Transverse colon (tissue), 4 donors: ENCODE measurements at regions not wholly inside any gene's neighbourhood (a gene's known extent, or its start where the extent isn't known, plus 50 kb on each side); places are given as distances from the start of the nearest gene placed in this dataset.

Source experiments
- DNase-seq: peaks from one replicate; pipeline ENCODE4 v3.0.0-alpha.2; 2019
- H3K27ac ChIP-seq, 4 donors: fragments of 200-600 bp; sonication (generic); 2 replicates each; pipeline ENCODE4 v1.5.1; 2016 to 2018; ENCODE audit warnings: inconsistent platforms in 4 of 4
- H3K27me3 ChIP-seq: fragments of 200-600 bp; sonication (generic); 2 replicates; pipeline ENCODE4 v1.5.1; 2017; ENCODE audit warnings: inconsistent platforms
- H3K36me3 ChIP-seq, 4 donors: fragments of 200-600 bp; sonication (generic); 2 replicates each; pipeline ENCODE4 v1.5.1; 2017 to 2019; ENCODE audit warnings: inconsistent platforms in 4 of 4
- H3K4me1 ChIP-seq, 4 donors: fragments of 200-600 bp; sonication (generic); 2 replicates each; pipeline ENCODE4 v1.5.1; 2017 to 2020; ENCODE audit warnings: inconsistent platforms in 4 of 4
- H3K4me3 ChIP-seq, 4 donors: fragments of 200-600 bp; sonication (generic); 1 replicate in 1 of 4; 2 replicates in 3 of 4; pipeline versions ENCODE4 v1.5.1 to v1.6.1; 2017 to 2019; ENCODE audit warnings: inconsistent platforms in 4 of 4
- H3K9me3 ChIP-seq, 2 donors: fragments of 200-600 bp; sonication (generic); 2 replicates each; pipeline ENCODE4 v1.5.1; 2017 to 2019; ENCODE audit warnings: inconsistent platforms in 2 of 2
- EP300 ChIP-seq: sonication (generic); formaldehyde crosslinking; IDR thresholded peaks from one replicate; pipeline ENCODE4 v1.6.1; 2017; ENCODE audit warnings: antibody characterized with exemption, low read depth
- POLR2A ChIP-seq: fragments of 450-650 bp; IDR thresholded peaks from one replicate; pipeline ENCODE4 v1.6.1; 2016; ENCODE audit warnings: antibody characterized with exemption, mild to moderate bottlenecking, moderate library complexity
- POLR2AphosphoS5 ChIP-seq, 3 donors: sonication (generic); formaldehyde crosslinking; IDR thresholded peaks; one replicate each; pipeline ENCODE4 v1.6.1; 2016; ENCODE audit warnings: antibody characterized with exemption in 3 of 3
- WGBS, 2 donors: methylation state at CpG; one replicate each; pipeline ENCODE4 v1.1.5; 2018; ENCODE audit warnings: low coverage in 1 of 2; 5-methylcytosine and 5-hydroxymethylcytosine counted together
- in situ Hi-C, 4 donors: fragments of 200-750 bp; cut with MboI; loops; one replicate each; pipeline versions ENCODE4 v1.15.0 to v1.15.1; 2017; ENCODE audit warnings: low sequenced_read_pairs in 3 of 4, low pct_ligation_motif_present in 1 of 4, low pct_unique_long_range_greater_than_20kb in 1 of 4
- intact Hi-C: fragments of 100-400 bp; cut with DNase I; formaldehyde crosslinking; loops from one replicate; pipeline ENCODE4 v1.15.1; 2023; ENCODE audit warnings: low total_unique reads
- TF ChIP-seq, protein P1 (sequence below), 5 experiments: fragments of 200-600 bp in 3 of 5; fragments of 450-650 bp in 2 of 5; sonication (generic) in 3 of 5; IDR thresholded peaks; 1 replicate in 2 of 5; 2 replicates in 3 of 5; pipeline ENCODE4 v1.5.1; 2016 to 2017; ENCODE audit warnings: antibody characterized with exemption in 5 of 5, inconsistent platforms in 3 of 5, mild to moderate bottlenecking in 2 of 5, moderate library complexity in 1 of 5

DNA sequence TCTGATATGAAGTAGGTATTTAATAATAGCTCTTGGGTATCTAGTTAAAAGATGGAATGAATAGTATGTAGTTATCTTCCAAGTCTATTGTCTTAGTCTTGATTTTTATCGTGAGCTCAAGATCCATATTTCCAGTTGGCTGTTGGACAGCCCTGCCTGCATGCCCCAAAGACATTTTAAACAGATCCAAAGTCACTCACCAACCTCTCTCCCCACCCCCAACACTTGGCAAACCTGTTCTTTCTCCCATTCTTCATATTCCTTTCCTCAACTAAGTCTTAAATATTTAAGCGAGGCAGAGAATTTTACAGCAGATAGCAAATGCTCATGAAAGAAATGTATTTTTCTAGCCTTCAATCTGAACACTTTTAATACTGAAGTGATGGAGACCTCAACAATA, 80.7 kb upstream of the PALS2 start:
- no peak overlapping the region for H3K27ac ChIP-seq
- 85 to 88% methylated on average over 2 of the region's 2 CpGs for WGBS, 2 donors
- no peak for DNase-seq
- no peaks in the 10 kb centered on the region for H3K36me3 ChIP-seq
- in situ Hi-C loops: no loop called here
- peaks cover 11% of the 10 kb centered on the region for H3K27me3 ChIP-seq
- H3K9me3 ChIP-seq: no peaks in the 10 kb centered on the region
- no peak overlapping the region for H3K4me3 ChIP-seq
- intact Hi-C loops: no loop called here
- TF ChIP-seq POLR2AphosphoS5 (IDR thresholded peaks at IDR 0.05): no peak
- no peak for TF ChIP-seq EP300
- TF ChIP-seq, protein P1, sequence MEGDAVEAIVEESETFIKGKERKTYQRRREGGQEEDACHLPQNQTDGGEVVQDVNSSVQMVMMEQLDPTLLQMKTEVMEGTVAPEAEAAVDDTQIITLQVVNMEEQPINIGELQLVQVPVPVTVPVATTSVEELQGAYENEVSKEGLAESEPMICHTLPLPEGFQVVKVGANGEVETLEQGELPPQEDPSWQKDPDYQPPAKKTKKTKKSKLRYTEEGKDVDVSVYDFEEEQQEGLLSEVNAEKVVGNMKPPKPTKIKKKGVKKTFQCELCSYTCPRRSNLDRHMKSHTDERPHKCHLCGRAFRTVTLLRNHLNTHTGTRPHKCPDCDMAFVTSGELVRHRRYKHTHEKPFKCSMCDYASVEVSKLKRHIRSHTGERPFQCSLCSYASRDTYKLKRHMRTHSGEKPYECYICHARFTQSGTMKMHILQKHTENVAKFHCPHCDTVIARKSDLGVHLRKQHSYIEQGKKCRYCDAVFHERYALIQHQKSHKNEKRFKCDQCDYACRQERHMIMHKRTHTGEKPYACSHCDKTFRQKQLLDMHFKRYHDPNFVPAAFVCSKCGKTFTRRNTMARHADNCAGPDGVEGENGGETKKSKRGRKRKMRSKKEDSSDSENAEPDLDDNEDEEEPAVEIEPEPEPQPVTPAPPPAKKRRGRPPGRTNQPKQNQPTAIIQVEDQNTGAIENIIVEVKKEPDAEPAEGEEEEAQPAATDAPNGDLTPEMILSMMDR (IDR thresholded peaks at IDR 0.05): no peak
- no peak for TF ChIP-seq POLR2A
- H3K4me1 ChIP-seq: no peaks in the 10 kb centered on the region

DNA sequence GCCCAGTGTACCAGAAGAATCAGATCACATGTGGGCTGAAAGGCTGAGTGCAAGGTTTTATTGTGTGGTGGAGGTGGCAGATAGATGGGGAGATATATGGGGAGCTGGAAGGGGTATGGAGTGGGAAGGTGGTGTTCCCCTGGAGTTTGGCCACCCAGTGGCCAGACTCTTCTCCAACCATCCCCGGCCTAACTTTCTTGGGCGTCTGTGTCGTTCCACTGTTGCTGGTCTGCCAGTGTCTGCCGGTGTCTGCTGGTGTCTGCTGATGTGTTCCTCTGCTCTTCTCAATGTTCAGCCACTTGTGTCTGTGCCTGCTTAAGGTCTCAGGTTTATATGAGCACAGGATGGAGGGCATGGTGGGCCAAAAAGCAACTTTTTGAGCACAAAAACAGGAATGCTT, 78.4 kb upstream of the PALS2 start:
- in situ Hi-C loops (no loop called here), intact Hi-C loops (no loop called here)
- WGBS, 2 donors: 96% methylated on average over 4 of the region's 4 CpGs; no CpG with 5 or more reads in 1 of the 2 donors

DNA sequence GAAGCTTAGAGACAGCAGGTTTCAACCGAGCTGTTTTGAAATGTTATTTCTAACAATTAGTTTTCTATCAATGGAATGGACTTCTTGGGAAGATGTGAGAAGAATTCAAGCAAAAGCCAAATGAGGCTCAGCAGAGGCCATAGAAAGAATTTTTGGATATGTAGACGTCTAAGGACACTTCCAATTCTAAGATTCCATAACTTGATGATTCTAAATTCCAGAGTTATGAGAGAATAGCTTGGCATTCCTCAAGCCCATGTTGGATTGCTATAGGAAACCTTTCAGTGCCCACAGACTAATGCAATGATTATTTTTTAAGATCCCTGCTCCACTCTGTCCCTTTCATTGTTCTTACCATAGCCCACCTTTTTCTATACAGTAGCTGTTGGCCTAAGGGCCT, 77.2 kb upstream of the PALS2 start:
- intact Hi-C loops: no loop called here
- no peaks in the 10 kb centered on the region for H3K9me3 ChIP-seq
- in situ Hi-C loops: no loop called here
- H3K4me1 ChIP-seq: no peaks in the 10 kb centered on the region
- no peak for TF ChIP-seq EP300
- TF ChIP-seq, protein P1 (IDR thresholded peaks at IDR 0.05): no peak
- no peak for TF ChIP-seq POLR2A
- no peak for TF ChIP-seq POLR2AphosphoS5 (IDR thresholded peaks at IDR 0.05)
- no peak overlapping the region for H3K4me3 ChIP-seq
- no peaks in the 10 kb centered on the region for H3K36me3 ChIP-seq
- 61 to 77% methylated on average over 2 of the region's 2 CpGs for WGBS, 2 donors
- DNase-seq: no peak
- H3K27ac ChIP-seq: no peak overlapping the region
- H3K27me3 ChIP-seq: peaks cover 16% of the 10 kb centered on the region

More for the DNA sequence above, 78.4 kb upstream of the PALS2 start:
- Histone ChIP-seq H3K36me3 (no peaks in the 10 kb centered on the region), H3K4me1 (no peaks in the 10 kb centered on the region), H3K27me3 (peaks cover 16% of the 10 kb centered on the region), H3K9me3 (no peaks in the 10 kb centered on the region), H3K27ac (no peak overlapping the region), H3K4me3 (no peak overlapping the region)
- DNase-seq: no peak
- TF ChIP-seq POLR2A: no peak
- TF ChIP-seq, protein P1 (IDR thresholded peaks at IDR 0.05): no peak
- TF ChIP-seq POLR2AphosphoS5 (IDR thresholded peaks at IDR 0.05): no peak
- no peak for TF ChIP-seq EP300

DNA sequence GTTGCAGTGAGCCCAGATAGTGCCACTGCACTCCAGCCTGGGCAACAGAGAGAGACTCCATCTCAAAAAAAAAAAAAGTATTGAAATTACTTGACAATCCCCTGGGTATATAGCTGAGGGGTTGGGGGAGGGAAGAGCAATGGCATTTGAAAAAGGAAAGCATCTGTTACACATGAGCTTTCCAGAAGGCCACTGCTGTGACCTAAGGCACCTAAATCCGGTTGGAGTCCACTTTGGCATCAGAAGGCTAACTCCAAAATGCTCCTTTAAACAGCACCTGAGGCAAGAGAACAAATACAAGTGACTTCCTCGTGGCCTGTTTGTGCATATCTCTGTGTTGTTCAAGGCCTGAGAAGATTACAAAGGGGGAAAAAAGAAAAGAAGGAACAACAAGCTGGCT, 74.8 kb upstream of the PALS2 start:
- intact Hi-C loops (no loop called here), in situ Hi-C loops (no loop called here)
- Histone ChIP-seq H3K36me3 (no peaks in the 10 kb centered on the region), H3K9me3 (no peaks in the 10 kb centered on the region), H3K4me1 (no peaks in the 10 kb centered on the region), H3K27ac (no peak overlapping the region), H3K27me3 (peaks cover 8% of the 10 kb centered on the region), H3K4me3 (no peak overlapping the region)
- no peak for DNase-seq
- whole genome bisulfite sequencing, 2 donors: 25 to 37% methylated on average over 2 of the region's 2 CpGs
- TF ChIP-seq, protein P1 (IDR thresholded peaks at IDR 0.05): no peak
- TF ChIP-seq POLR2AphosphoS5 (IDR thresholded peaks at IDR 0.05): no peak
- TF ChIP-seq POLR2A: no peak
- TF ChIP-seq EP300: no peak
